HepG2 (cell line): ENCODE measurements at regions not wholly inside any gene's neighbourhood (a gene's known extent, or its start where the extent isn't known, plus 50 kb on each side); places are given as distances from the start of the nearest gene placed in this dataset.
A peak's percentile ranks its signal among the peaks of the same experiment; 100 is the strongest.

Experiments
- ATAC-seq: fragments of 200-7000 bp; cut with Tn5 transposase; 3 replicates; pipeline ENCODE4 v1.9.1; 2020; ENCODE audit warnings: mild to moderate bottlenecking, moderate library complexity
- BruUV-seq: library from RNA; stranded (reverse); fragments of 400-500 nt; replicated peaks from 2 replicates; lab custom pipeline; 2021; lab: Mats Ljungman, UMichigan
- CTCF ChIA-PET: fragments of 300-600 bp; formaldehyde crosslinking; extraction: SDS; loops from one replicate; lab custom pipeline; 2021; ENCODE audit warnings: low total read pairs, inconsistent platforms, low intra/inter-chr PET ratio; lab: Yijun Ruan, JAX
- POLR2A ChIA-PET: fragments of 350-600 bp; sonication (Branson Sonifier 250); formaldehyde crosslinking; loops from one replicate; lab custom pipeline; 2020; ENCODE audit warnings: antibody characterized with exemption, inconsistent platforms; lab: Yijun Ruan, JAX
- DNase-seq: peaks from one replicate; pipeline ENCODE4 v3.0.0-alpha.2; 2015; ENCODE audit warnings: low spot score
- FAIRE-seq: peaks from 3 replicates; lab custom pipeline; 2011; peaks lifted over from hg19 to GRCh38; lab: Jason Lieb, UNC
- H2AFZ ChIP-seq: one replicate; pipeline ENCODE4 v1.6.1; 2011; ENCODE audit warnings: low read length, inconsistent platforms
- H3K27ac ChIP-seq: fragments of 300-600 bp; 3 replicates; pipeline ENCODE4 v1.8.0; 2011; ENCODE audit warnings: mixed run types, mild to moderate bottlenecking, mixed read lengths, low read length, inconsistent platforms; ENCODE audit not compliant: insufficient read depth; ENCODE audit errors: extremely low read length
- H3K27me3 ChIP-seq, 2 experiments: fragments of 200-600 bp in 1 of 2; 2 replicates in 1 of 2; 3 replicates in 1 of 2; pipeline versions ENCODE4 v1.6.0 to v1.8.0; 2011; ENCODE audit warnings: low read length in 2 of 2, mild to moderate bottlenecking in 2 of 2, moderate library complexity in 2 of 2, inconsistent platforms in 1 of 2; ENCODE audit not compliant: insufficient read depth in 2 of 2, control insufficient read depth in 1 of 2
- H3K36me3 ChIP-seq, 2 experiments: fragments of 200-600 bp in 1 of 2; replicated peaks in 1 of 2; 2 replicates in 1 of 2; 3 replicates in 1 of 2; pipeline versions ENCODE4 v1.5.1 to v1.8.0; 2011; ENCODE audit warnings: low read length in 2 of 2, inconsistent platforms in 1 of 2; ENCODE audit not compliant: insufficient read depth in 2 of 2, control insufficient read depth in 1 of 2
- H3K4me1 ChIP-seq: 2 replicates; pipeline ENCODE4 v1.5.1; 2012; ENCODE audit warnings: low read length, inconsistent platforms; ENCODE audit not compliant: insufficient read depth
- H3K4me2 ChIP-seq: 2 replicates; pipeline ENCODE4 v1.6.0; 2011; ENCODE audit warnings: low read depth, low read length, inconsistent platforms
- H3K4me3 ChIP-seq, 3 experiments: fragments of 200-600 bp in 1 of 3; sonication (generic), shearing (Covaris generic) in 1 of 3; replicated peaks in 1 of 3; 2 replicates each; pipeline ENCODE4 v1.5.1; 2011 to 2016; ENCODE audit warnings: low read length in 3 of 3, inconsistent platforms in 2 of 3, low read depth in 2 of 3, mild to moderate bottlenecking in 2 of 3, control low read depth in 1 of 3, mixed read lengths in 1 of 3; ENCODE audit not compliant: insufficient read depth in 1 of 3
- H3K79me2 ChIP-seq: one replicate; pipeline ENCODE4 v1.6.1; 2011; ENCODE audit warnings: low read length, inconsistent platforms; ENCODE audit not compliant: insufficient read depth
- H3K9ac ChIP-seq: 2 replicates; pipeline ENCODE4 v1.6.0; 2011; ENCODE audit warnings: mild to moderate bottlenecking, low read depth, low read length, inconsistent platforms; ENCODE audit not compliant: insufficient read depth
- H3K9me3 ChIP-seq: 2 replicates; pipeline ENCODE4 v1.5.1; 2012; ENCODE audit warnings: mild to moderate bottlenecking, low read length
- H4K20me1 ChIP-seq: 2 replicates; pipeline ENCODE4 v1.6.0; 2011; ENCODE audit warnings: inconsistent platforms, mild to moderate bottlenecking, low read length, moderate library complexity; ENCODE audit not compliant: insufficient read depth
- ATM ChIP-seq: fragments of 450-650 bp; IDR thresholded peaks from 2 replicates; pipeline ENCODE4 v1.7.1; 2017; ENCODE audit warnings: mild to moderate bottlenecking, borderline replicate concordance
- CENPT ChIP-seq: sonication (generic); formaldehyde crosslinking; IDR thresholded peaks from 2 replicates; pipeline ENCODE4 v1.8.0; 2022; ENCODE audit warnings: low read depth, mild to moderate bottlenecking, moderate library complexity, missing genetic modification reagents
- KAT2B ChIP-seq: fragments of 150-350 bp; IDR thresholded peaks from 2 replicates; pipeline ENCODE4 v1.6.1; 2014; ENCODE audit warnings: low read depth, low read length, borderline replicate concordance
- KMT2A ChIP-seq: sonication (generic); formaldehyde crosslinking; IDR thresholded peaks from 2 replicates; pipeline ENCODE4 v1.4.0; 2020; ENCODE audit warnings: missing genetic modification reagents
- LRRFIP1 ChIP-seq: sonication (generic); formaldehyde crosslinking; conservative IDR thresholded peaks from 2 replicates; pipeline ENCODE4 v1.4.0; 2020; ENCODE audit warnings: missing genetic modification reagents
- ZFP1 ChIP-seq: IDR thresholded peaks from 2 replicates; pipeline ENCODE4 v1.6.1; 2016
- ZNF224 ChIP-seq: sonication (generic); formaldehyde crosslinking; IDR thresholded peaks from 2 replicates; pipeline ENCODE4 v1.5.0; 2020; ENCODE audit warnings: mild to moderate bottlenecking, missing genetic modification reagents
- ZNF230 ChIP-seq: sonication (generic); formaldehyde crosslinking; IDR thresholded peaks from 2 replicates; pipeline ENCODE4 v1.4.0; 2020; ENCODE audit warnings: mild to moderate bottlenecking, missing genetic modification reagents
- WGBS: methylation state at CpG from one replicate; pipeline ENCODE4 v1.1.6; 2017; ENCODE audit warnings: low lambda C conversion rate; 5-methylcytosine and 5-hydroxymethylcytosine counted together
- in situ Hi-C: cut with HindIII; loops from 2 replicates; pipeline ENCODE4 v1.10.0; 2017; ENCODE audit warnings: low pct_unique_long_range_greater_than_20kb; ENCODE audit not compliant: extremely low pct_ligation_motif_present
- intact Hi-C: fragments of 100-400 bp; cut with micrococcal nuclease; formaldehyde crosslinking; loops from one replicate; pipeline ENCODE4 v1.10.0; 2022; ENCODE audit not compliant: unreplicated experiment
- TF ChIP-seq, protein P1 (sequence below): fragments of 450-650 bp; IDR thresholded peaks from 2 replicates; pipeline ENCODE4 v1.6.1; 2016

DNA sequence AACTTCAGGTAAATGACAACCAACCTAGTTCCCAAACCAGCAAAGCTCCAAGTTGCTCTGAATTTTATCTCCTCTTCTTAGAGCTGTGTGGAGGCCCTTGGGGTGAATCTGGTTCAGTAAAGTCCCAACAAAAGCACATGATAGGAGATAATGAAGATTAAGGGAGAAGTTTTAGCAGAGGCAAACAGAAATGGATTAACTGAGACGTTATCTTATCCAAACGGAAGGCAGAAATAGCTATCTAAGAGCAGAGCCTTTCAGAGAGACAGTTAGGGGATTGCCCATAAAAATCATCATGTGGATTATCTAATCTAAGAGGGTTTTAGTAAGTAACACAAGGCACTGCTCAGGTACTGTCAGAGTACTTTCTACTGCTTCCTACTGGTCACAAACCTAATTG lies 183.9 kb upstream of the ZNF618 start:
- intact Hi-C loops (no loop called here), in situ Hi-C loops (no loop called here)
- ChIA-PET CTCF (no interaction called here), POLR2A (no interaction called here)
- Histone ChIP-seq H2AFZ (no peak overlapping the region), H3K27ac (no peak overlapping the region), H3K4me3 (no peak overlapping the region), H3K79me2 (no peaks in the 10 kb centered on the region), H3K9ac (no peak overlapping the region), H3K36me3 (no peaks in the 10 kb centered on the region), H3K4me2 (no peak overlapping the region), H3K4me1 (no peaks in the 10 kb centered on the region), H4K20me1 (no peaks in the 10 kb centered on the region), H3K9me3 (no peaks in the 10 kb centered on the region), H3K27me3 (peaks cover 3 to 37% of the 10 kb centered on the region in 2 experiments; a peak in 4 of 5 replicates)
- DNase-seq (no peak), FAIRE-seq (no peak), ATAC-seq (no peak)
- 21% methylated on average over 2 of the region's 2 CpGs for WGBS
- TF ChIP-seq ZNF224 (CRISPR knock-in tag): no peak
- no peak for TF ChIP-seq ATM
- TF ChIP-seq KAT2B: no peak
- no peak for TF ChIP-seq KMT2A
- TF ChIP-seq ZNF230 (CRISPR knock-in tag): no peak
- TF ChIP-seq LRRFIP1 (CRISPR knock-in tag): no peak
- no peak for TF ChIP-seq ZFP1 (CRISPR knock-in tag)
- BruUV-seq: no TSS peak

GRCh38 chr9:113694912-113695311 lies 181.2 kb upstream of the ZNF618 start:
- FAIRE-seq (no peak), DNase-seq (no peak), ATAC-seq (no peak)
- Histone ChIP-seq H2AFZ (no peak overlapping the region), H3K4me3 (no peak overlapping the region), H4K20me1 (no peaks in the 10 kb centered on the region), H3K4me1 (no peaks in the 10 kb centered on the region), H3K79me2 (no peaks in the 10 kb centered on the region), H3K9ac (no peak overlapping the region), H3K4me2 (no peak overlapping the region), H3K27ac (no peak overlapping the region), H3K9me3 (no peaks in the 10 kb centered on the region), H3K36me3 (no peaks in the 10 kb centered on the region), H3K27me3 (peaks cover 2 to 13% of the 10 kb centered on the region in 2 experiments; a peak in 2 of 5 replicates)
- TF ChIP-seq CENPT: no peak
- TF ChIP-seq, protein P1, sequence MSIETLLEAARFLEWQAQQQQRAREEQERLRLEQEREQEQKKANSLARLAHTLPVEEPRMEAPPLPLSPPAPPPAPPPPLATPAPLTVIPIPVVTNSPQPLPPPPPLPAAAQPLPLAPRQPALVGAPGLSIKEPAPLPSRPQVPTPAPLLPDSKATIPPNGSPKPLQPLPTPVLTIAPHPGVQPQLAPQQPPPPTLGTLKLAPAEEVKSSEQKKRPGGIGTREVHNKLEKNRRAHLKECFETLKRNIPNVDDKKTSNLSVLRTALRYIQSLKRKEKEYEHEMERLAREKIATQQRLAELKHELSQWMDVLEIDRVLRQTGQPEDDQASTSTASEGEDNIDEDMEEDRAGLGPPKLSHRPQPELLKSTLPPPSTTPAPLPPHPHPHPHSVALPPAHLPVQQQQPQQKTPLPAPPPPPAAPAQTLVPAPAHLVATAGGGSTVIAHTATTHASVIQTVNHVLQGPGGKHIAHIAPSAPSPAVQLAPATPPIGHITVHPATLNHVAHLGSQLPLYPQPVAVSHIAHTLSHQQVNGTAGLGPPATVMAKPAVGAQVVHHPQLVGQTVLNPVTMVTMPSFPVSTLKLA: peak; percentile 73
- intact Hi-C loops (no loop called here), in situ Hi-C loops (no loop called here)
- BruUV-seq: no TSS peak
- WGBS: 3% methylated on average over 3 of the region's 4 CpGs
- ChIA-PET CTCF (no interaction called here), POLR2A (no interaction called here)
